SKM-1 treated with dmso at 0.1 percent for 144 hours (cell line): ENCODE measurements at regions not wholly inside any gene's neighbourhood (a gene's known extent, or its start where the extent isn't known, plus 50 kb on each side); places are given as distances from the start of the nearest gene placed in this dataset.
"Not testable (repeated sequence)": the region's sequence is repeated elsewhere in the genome, so short reads cannot be mapped to it uniquely, and the experiment has no call there.

Experiments
- DNase-seq: peaks from one replicate; lab custom pipeline; 2025; ENCODE audit not compliant: unreplicated experiment; lab: John Stamatoyannopoulos, UW

DNA sequence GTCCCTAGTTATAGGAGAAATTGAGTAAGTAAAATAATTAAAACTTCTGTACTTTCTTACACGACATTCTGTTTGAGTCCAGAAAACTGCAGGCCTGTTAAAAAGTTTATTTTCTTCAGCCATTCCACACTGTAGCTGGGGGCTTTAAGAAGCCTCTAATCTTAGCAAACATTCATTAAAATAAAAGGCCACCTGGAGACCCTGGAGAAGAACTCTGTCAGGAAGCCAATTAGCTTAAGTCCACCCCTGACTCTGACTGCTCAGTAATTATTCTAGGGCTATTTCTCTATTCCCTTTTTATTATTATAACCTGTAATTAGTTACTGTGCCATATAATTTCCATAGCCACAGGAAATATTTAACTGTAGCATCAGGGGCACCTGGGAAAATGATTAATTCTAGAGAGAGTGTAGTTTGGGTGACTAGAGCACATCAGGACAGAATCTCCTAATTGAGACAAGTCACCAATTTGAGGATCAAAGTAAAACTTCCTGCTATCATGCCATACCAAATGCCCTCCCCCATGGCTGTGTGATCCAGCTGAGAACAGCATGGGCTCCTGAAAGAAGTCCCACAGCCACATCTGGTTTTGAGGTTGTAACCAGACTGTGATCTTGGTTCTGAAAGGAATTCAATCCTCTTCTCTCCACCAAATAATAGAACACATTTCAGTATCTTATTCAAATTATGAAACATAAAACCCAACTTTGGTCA lies 1302.3 kb downstream of the XPNPEP1 start:
- no peak for DNase-seq

GRCh38 chr10:108616559-108617285 lies 1306.6 kb downstream of the XPNPEP1 start:
- no peak for DNase-seq

DNA sequence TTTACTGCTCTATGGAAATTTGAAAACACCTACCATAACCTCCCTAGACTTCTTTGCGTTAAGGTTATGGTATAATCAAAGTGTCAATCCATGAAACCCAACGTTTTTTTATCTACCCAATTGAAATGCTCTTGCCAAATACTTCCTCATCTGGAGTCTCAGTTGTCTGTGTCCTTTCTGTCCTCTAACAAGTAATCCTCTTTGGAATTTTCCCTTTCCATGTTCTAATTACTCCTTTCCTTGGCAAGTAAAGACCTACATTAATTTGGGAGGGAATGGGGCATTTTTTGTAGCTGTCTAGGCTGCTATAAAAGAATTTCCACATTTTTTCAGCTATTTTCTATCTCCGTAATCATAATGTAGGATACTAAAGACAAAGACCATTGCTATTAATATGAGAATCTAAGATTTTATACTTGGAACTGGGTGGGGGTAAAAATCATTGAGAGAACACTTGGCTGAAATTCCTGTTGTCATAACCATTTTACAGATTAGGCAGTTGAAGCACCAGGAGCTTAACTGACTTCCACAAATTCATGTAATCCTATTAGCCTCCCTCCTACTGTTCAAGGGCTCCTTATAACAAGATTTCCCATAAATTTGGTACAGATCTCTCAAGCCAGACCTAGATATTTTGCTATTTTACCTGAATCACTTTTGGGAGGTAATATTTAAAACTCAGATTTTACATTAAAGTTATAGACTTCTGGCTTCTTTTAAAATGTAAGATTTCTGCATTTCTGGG lies 1307.6 kb downstream of the XPNPEP1 start:
- no peak for DNase-seq

- DNase-seq, result no peak
Measured at GRCh38 chr10:108612485-108612884, 1310.8 kb downstream of the XPNPEP1 start.

DNA sequence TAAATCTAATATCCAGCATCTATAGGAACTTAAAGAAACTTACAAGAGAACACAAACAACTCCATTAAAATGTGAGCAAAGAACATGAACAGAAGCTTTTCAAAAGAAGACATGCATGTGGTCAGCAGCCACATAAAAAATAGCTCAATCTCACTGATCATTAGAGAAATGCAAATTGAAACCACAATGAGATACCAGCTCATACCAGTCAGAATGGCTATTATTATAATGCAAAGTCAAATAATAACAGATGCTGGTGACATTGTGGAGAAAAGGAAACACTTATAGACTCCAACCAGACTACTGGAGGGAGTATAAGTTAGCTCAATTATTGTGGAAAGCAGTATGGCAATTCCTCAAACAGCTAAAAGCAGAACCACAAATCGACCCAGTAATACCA lies 1314.5 kb downstream of the XPNPEP1 start:
- no peak for DNase-seq

DNA sequence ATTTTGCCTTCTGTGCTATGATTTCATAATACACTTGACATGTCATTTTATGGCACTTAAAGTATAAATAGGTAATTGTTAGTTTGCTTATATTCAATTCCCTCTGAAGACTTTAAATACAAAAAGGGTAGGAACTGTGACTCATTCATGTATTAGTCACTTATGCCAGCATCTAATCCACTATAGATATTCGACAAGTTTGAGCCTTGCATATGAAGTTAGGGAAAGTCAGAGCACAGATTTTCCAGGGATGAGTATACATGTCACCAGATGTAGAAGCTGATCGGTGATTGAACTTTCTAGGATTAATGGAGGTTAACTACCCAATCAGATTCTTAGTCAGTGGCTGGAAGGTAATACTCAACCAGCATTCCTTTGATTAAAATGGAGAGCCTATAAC lies 1321.5 kb downstream of the XPNPEP1 start:
- no peak for DNase-seq

GRCh38 chr10:108600511-108600910 lies 1322.8 kb downstream of the XPNPEP1 start:
- DNase-seq, result not testable (repeated sequence)

GRCh38 chr10:108599317-108599716 lies 1324.0 kb downstream of the XPNPEP1 start:
- DNase-seq, result not testable (repeated sequence)

- DNase-seq, result no peak
Measured at GRCh38 chr10:108598831-108599230, 1324.5 kb downstream of the XPNPEP1 start.

DNA sequence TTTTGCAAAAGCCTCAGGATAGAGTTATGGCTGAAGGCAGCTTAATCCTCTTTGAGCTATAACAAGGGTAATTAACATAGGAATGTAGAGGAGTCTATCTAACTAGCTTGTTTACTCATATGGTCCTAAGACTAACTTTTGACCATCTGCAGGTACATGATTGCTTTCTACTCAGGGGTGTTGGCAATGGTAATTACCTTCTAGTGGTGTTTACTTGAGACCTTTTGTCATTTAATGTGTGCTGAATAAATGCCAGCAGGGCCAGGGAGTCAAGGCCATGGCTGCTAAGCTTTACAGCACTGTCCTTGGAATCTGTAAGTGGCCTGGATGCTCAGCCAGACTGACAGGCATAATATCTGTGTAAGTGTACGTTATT lies 1325.0 kb downstream of the XPNPEP1 start:
- no peak for DNase-seq

- DNase-seq, result no peak
Measured at GRCh38 chr10:108597657-108598319, 1325.5 kb downstream of the XPNPEP1 start.

GRCh38 chr10:108597031-108597430 lies 1326.3 kb downstream of the XPNPEP1 start:
- DNase-seq, result no peak

DNA sequence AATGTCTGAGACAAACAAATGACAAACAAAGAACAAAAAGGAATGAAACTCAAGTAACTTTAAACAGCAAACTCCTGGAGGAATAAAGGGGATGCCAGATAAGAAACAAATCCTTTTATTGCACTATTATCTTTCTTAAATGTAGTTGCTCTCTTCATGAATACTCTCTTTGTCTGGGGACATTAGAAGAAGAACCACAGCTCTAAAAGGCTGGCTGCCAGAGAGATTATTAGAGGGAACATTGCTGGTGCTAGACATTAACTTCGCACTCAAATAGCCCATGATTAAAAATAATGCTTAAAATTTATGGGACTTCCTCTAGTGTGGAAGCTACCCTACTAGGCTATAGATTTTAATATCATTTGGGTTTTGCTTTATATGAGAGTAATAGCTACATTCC lies 1330.4 kb downstream of the XPNPEP1 start:
- no peak for DNase-seq

DNA sequence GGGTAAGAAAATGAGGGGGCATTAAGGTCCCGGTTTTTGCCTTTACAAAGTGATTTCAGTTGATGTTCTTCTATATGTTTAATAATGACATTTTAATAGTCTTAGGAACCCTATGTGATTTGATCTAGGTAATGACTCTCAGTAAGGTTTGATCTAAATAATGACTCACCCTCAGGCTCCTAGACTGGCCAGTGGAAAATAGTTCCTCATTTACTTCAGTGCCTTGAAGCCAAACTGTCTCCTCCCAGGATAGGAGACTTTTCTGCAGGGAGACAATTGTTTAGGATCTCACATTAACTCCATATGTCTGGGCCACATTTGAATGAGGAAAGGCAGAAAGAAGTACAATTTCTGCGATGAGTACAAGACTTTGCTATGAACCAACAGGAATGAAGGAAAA lies 1331.9 kb downstream of the XPNPEP1 start:
- no peak for DNase-seq

GRCh38 chr10:108586424-108586823 lies 1336.9 kb downstream of the XPNPEP1 start:
- DNase-seq, result no peak

DNA sequence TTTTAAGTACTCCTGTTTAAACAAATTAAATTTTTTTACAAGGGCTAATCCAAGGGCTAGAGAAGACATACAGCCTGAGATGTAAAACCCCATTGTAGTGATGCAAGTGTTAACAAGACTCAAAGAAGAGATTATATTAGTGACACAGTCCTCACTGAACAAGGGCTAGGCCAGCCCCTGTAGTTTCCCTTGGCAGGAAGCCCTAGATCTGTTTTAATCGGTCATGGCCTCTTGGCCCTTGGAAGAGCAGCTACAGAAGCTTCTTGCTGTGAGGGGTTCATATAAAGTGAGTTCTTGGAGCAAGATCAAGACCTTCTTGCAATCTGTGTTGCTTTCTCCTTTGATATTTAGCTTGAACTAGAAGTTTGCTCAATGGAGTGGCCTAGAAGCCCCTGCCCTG lies 1339.4 kb downstream of the XPNPEP1 start:
- DNase-seq, result no peak

- DNase-seq, result no peak
Measured at GRCh38 chr10:108582888-108583287, 1340.4 kb downstream of the XPNPEP1 start.

DNA sequence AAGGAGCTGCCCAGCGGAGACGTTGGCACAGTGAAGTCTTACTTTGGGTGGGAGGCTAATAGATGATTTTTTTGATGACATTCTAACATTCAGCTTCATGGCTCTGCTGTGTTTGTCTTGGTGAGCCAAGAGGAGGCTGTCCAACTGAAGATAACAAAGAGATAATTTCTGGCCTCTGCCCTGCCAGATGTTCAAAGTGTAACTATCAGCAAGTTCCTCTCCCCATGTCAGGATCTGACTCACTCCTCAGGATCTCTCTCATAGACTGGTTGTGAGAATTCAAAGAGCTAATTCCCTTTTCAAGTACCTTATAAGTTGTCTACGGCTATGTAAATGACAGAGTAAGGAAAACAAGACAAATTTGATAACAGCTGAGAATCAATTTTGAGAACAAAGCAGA lies 1340.9 kb downstream of the XPNPEP1 start:
- DNase-seq, result no peak

- no peak for DNase-seq
Measured at GRCh38 chr10:108578258-108578657, 1345.1 kb downstream of the XPNPEP1 start.

GRCh38 chr10:108574233-108574632 lies 1349.1 kb downstream of the XPNPEP1 start:
- no peak for DNase-seq

DNA sequence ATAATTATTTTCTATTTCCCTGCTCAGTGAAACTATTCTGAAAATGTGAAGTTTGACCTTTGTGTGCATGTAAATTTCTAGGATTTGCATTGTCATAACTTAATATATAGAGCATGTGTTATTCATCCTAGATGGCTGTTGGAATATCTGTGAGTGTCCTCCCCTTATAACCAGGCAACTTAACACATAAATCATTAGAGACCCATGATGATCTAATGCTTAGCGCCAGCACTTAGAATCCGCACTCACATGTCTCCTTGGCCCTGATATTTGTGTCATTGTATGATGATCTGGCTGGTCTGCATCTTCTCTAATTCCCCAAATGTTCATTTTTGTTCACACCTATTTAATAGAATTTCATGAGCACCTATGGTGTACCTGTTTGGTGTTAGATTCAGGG lies 1354.5 kb downstream of the XPNPEP1 start:
- no peak for DNase-seq
